Activated naive CD8-positive, alpha-beta T cell treated with anti-CD3 and anti-CD28 coated beads, Interleukin-2, amount 50 U/mL, for 24 hours (primary cell): ENCODE measurements at regions not wholly inside any gene's neighbourhood (a gene's known extent, or its start where the extent isn't known, plus 50 kb on each side); places are given as distances from the start of the nearest gene placed in this dataset.
"Not testable (repeated sequence)": the region's sequence is repeated elsewhere in the genome, so short reads cannot be mapped to it uniquely, and the experiment has no call there.

Experiments
- ATAC-seq: fragments of 150-1000 bp; cut with Tn5 transposase; one replicate; pipeline ENCODE4 v1.10.0; 2021
- DNase-seq: peaks from one replicate; pipeline ENCODE4 v3.0.0; 2021
- H3K27ac Mint-ChIP-seq: one replicate; pipeline ENCODE4 v1.8.0; 2021; ENCODE audit warnings: mild to moderate bottlenecking, mixed read lengths
- H3K27me3 Mint-ChIP-seq: one replicate; pipeline ENCODE4 v1.8.0; 2021; ENCODE audit warnings: mixed read lengths
- H3K36me3 Mint-ChIP-seq: one replicate; pipeline ENCODE4 v1.8.0; 2021; ENCODE audit warnings: low read depth, mixed read lengths
- H3K4me1 Mint-ChIP-seq: one replicate; pipeline ENCODE4 v1.8.0; 2021; ENCODE audit warnings: mixed read lengths
- H3K4me3 Mint-ChIP-seq: one replicate; pipeline ENCODE4 v1.8.0; 2021; ENCODE audit warnings: mild to moderate bottlenecking, moderate library complexity, mixed read lengths
- H3K9me3 Mint-ChIP-seq: one replicate; pipeline ENCODE4 v1.8.0; 2021; ENCODE audit warnings: mixed read lengths

GRCh38 chr5:89204756-89205155, 321.8 kb upstream of the MEF2C start:
- Mint-ChIP-seq H3K27ac (no peak overlapping the region), H3K36me3 (no peaks in the 10 kb centered on the region), H3K4me1 (no peaks in the 10 kb centered on the region), H3K9me3 (peaks cover 7% of the 10 kb centered on the region), H3K27me3 (no peaks in the 10 kb centered on the region), H3K4me3 (no peak overlapping the region)
- no peak for DNase-seq
- no peak for ATAC-seq

GRCh38 chr5:89203611-89204010, 320.6 kb upstream of the MEF2C start:
- DNase-seq: no peak
- Mint-ChIP-seq H3K36me3 (no peaks in the 10 kb centered on the region), H3K9me3 (peaks cover 15% of the 10 kb centered on the region), H3K4me1 (no peaks in the 10 kb centered on the region), H3K27ac (no peak overlapping the region), H3K4me3 (no peak overlapping the region), H3K27me3 (no peaks in the 10 kb centered on the region)
- ATAC-seq: no peak

- Mint-ChIP-seq H3K36me3 (no peaks in the 10 kb centered on the region), H3K4me1 (no peaks in the 10 kb centered on the region), H3K4me3 (no peak overlapping the region), H3K27me3 (no peaks in the 10 kb centered on the region), H3K27ac (no peak overlapping the region), H3K9me3 (peaks cover 29% of the 10 kb centered on the region)
- ATAC-seq (no peak), DNase-seq (no peak)
Observed at GRCh38 chr5:89200899-89201298, 317.9 kb upstream of the MEF2C start.

GRCh38 chr5:89199306-89199705, 316.3 kb upstream of the MEF2C start:
- no peak overlapping the region for H3K27ac Mint-ChIP-seq
- no peak for ATAC-seq

GRCh38 chr5:89191374-89191773, 308.4 kb upstream of the MEF2C start:
- no peaks in the 10 kb centered on the region for H3K4me1 Mint-ChIP-seq
- DNase-seq: no peak
- no peak for ATAC-seq
- H3K27ac Mint-ChIP-seq: no peak overlapping the region
- no peak overlapping the region for H3K4me3 Mint-ChIP-seq
- no peaks in the 10 kb centered on the region for H3K36me3 Mint-ChIP-seq
- H3K27me3 Mint-ChIP-seq: no peaks in the 10 kb centered on the region
- H3K9me3 Mint-ChIP-seq: peaks cover 8% of the 10 kb centered on the region

More at GRCh38 chr5:89199306-89199705, 316.3 kb upstream of the MEF2C start:
- Mint-ChIP-seq H3K36me3 (no peaks in the 10 kb centered on the region), H3K9me3 (peaks cover 33% of the 10 kb centered on the region), H3K27me3 (no peaks in the 10 kb centered on the region), H3K4me3 (no peak overlapping the region), H3K4me1 (no peaks in the 10 kb centered on the region)
- no peak for DNase-seq

- Mint-ChIP-seq H3K9me3 (peaks cover 8% of the 10 kb centered on the region), H3K4me3 (no peak overlapping the region), H3K4me1 (no peaks in the 10 kb centered on the region), H3K27me3 (no peaks in the 10 kb centered on the region), H3K27ac (no peak overlapping the region), H3K36me3 (no peaks in the 10 kb centered on the region)
- ATAC-seq (no peak), DNase-seq (no peak)
Observed at GRCh38 chr5:89190515-89191265, 307.7 kb upstream of the MEF2C start.

- Mint-ChIP-seq H3K27me3 (no peaks in the 10 kb centered on the region), H3K27ac (no peak overlapping the region), H3K36me3 (no peaks in the 10 kb centered on the region), H3K4me3 (no peak overlapping the region), H3K9me3 (no peaks in the 10 kb centered on the region), H3K4me1 (no peaks in the 10 kb centered on the region)
- ATAC-seq (no peak), DNase-seq (no peak)
Observed at GRCh38 chr5:89187883-89188465, 305.0 kb upstream of the MEF2C start.

- H3K4me3 Mint-ChIP-seq: no peak overlapping the region
- no peaks in the 10 kb centered on the region for H3K4me1 Mint-ChIP-seq
- H3K27ac Mint-ChIP-seq: no peak overlapping the region
- DNase-seq (no peak), ATAC-seq (no peak)
- H3K36me3 Mint-ChIP-seq: no peaks in the 10 kb centered on the region
- no peaks in the 10 kb centered on the region for H3K9me3 Mint-ChIP-seq
- H3K27me3 Mint-ChIP-seq: no peaks in the 10 kb centered on the region
Observed at GRCh38 chr5:89187268-89187667, 304.3 kb upstream of the MEF2C start.

GRCh38 chr5:89181546-89181945, 298.6 kb upstream of the MEF2C start:
- Mint-ChIP-seq H3K4me3 (no peak overlapping the region), H3K4me1 (no peaks in the 10 kb centered on the region), H3K36me3 (no peaks in the 10 kb centered on the region), H3K9me3 (no peaks in the 10 kb centered on the region), H3K27me3 (no peaks in the 10 kb centered on the region), H3K27ac (no peak overlapping the region)
- DNase-seq: no peak
- no peak for ATAC-seq

GRCh38 chr5:89179731-89180130, 296.7 kb upstream of the MEF2C start:
- H3K27me3 Mint-ChIP-seq: no peaks in the 10 kb centered on the region
- ATAC-seq: no peak
- no peaks in the 10 kb centered on the region for H3K9me3 Mint-ChIP-seq
- H3K27ac Mint-ChIP-seq: no peak overlapping the region
- no peak overlapping the region for H3K4me3 Mint-ChIP-seq
- H3K4me1 Mint-ChIP-seq: no peaks in the 10 kb centered on the region
- H3K36me3 Mint-ChIP-seq: no peaks in the 10 kb centered on the region
- no peak for DNase-seq

- H3K27ac Mint-ChIP-seq: no peak overlapping the region
- no peaks in the 10 kb centered on the region for H3K9me3 Mint-ChIP-seq
- no peaks in the 10 kb centered on the region for H3K36me3 Mint-ChIP-seq
- H3K4me3 Mint-ChIP-seq: no peak overlapping the region
- H3K4me1 Mint-ChIP-seq: no peaks in the 10 kb centered on the region
- DNase-seq (no peak), ATAC-seq (no peak)
- no peaks in the 10 kb centered on the region for H3K27me3 Mint-ChIP-seq
Observed at GRCh38 chr5:89178541-89178940, 295.6 kb upstream of the MEF2C start.

- Mint-ChIP-seq H3K27me3 (no peaks in the 10 kb centered on the region), H3K36me3 (no peaks in the 10 kb centered on the region), H3K9me3 (peaks cover 4% of the 10 kb centered on the region), H3K27ac (no peak overlapping the region), H3K4me3 (no peak overlapping the region), H3K4me1 (no peaks in the 10 kb centered on the region)
- ATAC-seq (no peak), DNase-seq (no peak)
Observed at GRCh38 chr5:89173528-89173927, 290.5 kb upstream of the MEF2C start.

GRCh38 chr5:89168766-89169165, 285.8 kb upstream of the MEF2C start:
- no peak overlapping the region for H3K4me3 Mint-ChIP-seq
- no peaks in the 10 kb centered on the region for H3K27me3 Mint-ChIP-seq
- H3K9me3 Mint-ChIP-seq: peaks cover 4% of the 10 kb centered on the region
- ATAC-seq (no peak), DNase-seq (no peak)
- H3K36me3 Mint-ChIP-seq: no peaks in the 10 kb centered on the region
- no peaks in the 10 kb centered on the region for H3K4me1 Mint-ChIP-seq
- no peak overlapping the region for H3K27ac Mint-ChIP-seq

- H3K27ac Mint-ChIP-seq, H3K36me3 Mint-ChIP-seq, H3K27me3 Mint-ChIP-seq, H3K4me1 Mint-ChIP-seq, H3K4me3 Mint-ChIP-seq, H3K9me3 Mint-ChIP-seq, ATAC-seq, DNase-seq: not testable (repeated sequence)
Observed at GRCh38 chr5:89164703-89165102, 281.7 kb upstream of the MEF2C start.

- ATAC-seq (no peak), DNase-seq (no peak)
- Mint-ChIP-seq H3K27me3 (no peaks in the 10 kb centered on the region), H3K36me3 (no peaks in the 10 kb centered on the region), H3K9me3 (no peaks in the 10 kb centered on the region), H3K4me1 (no peaks in the 10 kb centered on the region), H3K4me3 (no peak overlapping the region), H3K27ac (no peak overlapping the region)
Observed at GRCh38 chr5:89156226-89156625, 273.2 kb upstream of the MEF2C start.
